ENCODE measurements at regions not wholly inside any gene's neighbourhood (a gene's known extent, or its start where the extent isn't known, plus 50 kb on each side); places are given as distances from the start of the nearest gene placed in this dataset.
"Not testable (repeated sequence)": the region's sequence is repeated elsewhere in the genome, so short reads cannot be mapped to it uniquely, and the experiment has no call there.

GRCh38 chr1:115158181-115158580 is 68.9 kb upstream of the TSPAN2 start:
- Histone ChIP-seq H3K9me3 (ENCODE audit: control insufficient read depth, insufficient read depth, low read length) (no peaks in the 10 kb centered on the region), H3K36me3 (ENCODE audit: insufficient read depth, low read length) (no peaks in the 10 kb centered on the region), H3K9ac (ENCODE audit: low read depth, low read length) (no peak overlapping the region), H3K4me1 (ENCODE audit: insufficient read depth, low read length) (no peaks in the 10 kb centered on the region)

GRCh38 chr1:115156826-115157468 is 67.6 kb upstream of the TSPAN2 start:
- Histone ChIP-seq H3K4me1 (ENCODE audit: insufficient read depth, low read length) (no peaks in the 10 kb centered on the region), H3K36me3 (ENCODE audit: insufficient read depth, low read length) (no peaks in the 10 kb centered on the region), H3K9me3 (ENCODE audit: control insufficient read depth, insufficient read depth, low read length) (no peaks in the 10 kb centered on the region), H3K9ac (ENCODE audit: low read depth, low read length) (no peak overlapping the region)

- Histone ChIP-seq H3K4me1 (ENCODE audit: insufficient read depth, low read length) (no peaks in the 10 kb centered on the region), H3K36me3 (ENCODE audit: insufficient read depth, low read length) (no peaks in the 10 kb centered on the region), H3K9me3 (ENCODE audit: control insufficient read depth, insufficient read depth, low read length) (no peaks in the 10 kb centered on the region), H3K9ac (ENCODE audit: low read depth, low read length) (no peak overlapping the region)
Measured at GRCh38 chr1:115153966-115154557, 64.8 kb upstream of the TSPAN2 start.

- not testable (repeated sequence) for H3K9me3 ChIP-seq (ENCODE audit: control insufficient read depth, insufficient read depth, low read length); H3K36me3 ChIP-seq (ENCODE audit: insufficient read depth, low read length); H3K4me1 ChIP-seq (ENCODE audit: insufficient read depth, low read length)
- peak overlapping the region; percentile 62; the same call in 1 of the 2 replicates for H3K9ac ChIP-seq (ENCODE audit: low read depth, low read length)
Measured at GRCh38 chr1:115147928-115148327, 58.6 kb upstream of the TSPAN2 start.

- H3K9ac ChIP-seq (ENCODE audit: low read depth, low read length) = no peak overlapping the region
- no peaks in the 10 kb centered on the region for H3K36me3 ChIP-seq (ENCODE audit: insufficient read depth, low read length)
- H3K9me3 ChIP-seq (ENCODE audit: control insufficient read depth, insufficient read depth, low read length) = no peaks in the 10 kb centered on the region
- no peaks in the 10 kb centered on the region for H3K4me1 ChIP-seq (ENCODE audit: insufficient read depth, low read length)
Measured at GRCh38 chr1:115145226-115145625, 55.9 kb upstream of the TSPAN2 start.

- Histone ChIP-seq H3K4me1 (ENCODE audit: insufficient read depth, low read length) (no peaks in the 10 kb centered on the region), H3K9me3 (ENCODE audit: control insufficient read depth, insufficient read depth, low read length) (no peaks in the 10 kb centered on the region), H3K9ac (ENCODE audit: low read depth, low read length) (no peak overlapping the region), H3K36me3 (ENCODE audit: insufficient read depth, low read length) (no peaks in the 10 kb centered on the region)
Measured at GRCh38 chr1:115144176-115144575, 54.9 kb upstream of the TSPAN2 start.

- Histone ChIP-seq H3K4me1 (ENCODE audit: insufficient read depth, low read length) (no peaks in the 10 kb centered on the region), H3K9ac (ENCODE audit: low read depth, low read length) (no peak overlapping the region), H3K9me3 (ENCODE audit: control insufficient read depth, insufficient read depth, low read length) (no peaks in the 10 kb centered on the region), H3K36me3 (ENCODE audit: insufficient read depth, low read length) (no peaks in the 10 kb centered on the region)
Measured at GRCh38 chr1:115142616-115143015, 53.3 kb upstream of the TSPAN2 start.

- Histone ChIP-seq H3K4me1 (ENCODE audit: insufficient read depth, low read length) (no peaks in the 10 kb centered on the region), H3K9me3 (ENCODE audit: control insufficient read depth, insufficient read depth, low read length) (no peaks in the 10 kb centered on the region), H3K36me3 (ENCODE audit: insufficient read depth, low read length) (no peaks in the 10 kb centered on the region), H3K9ac (ENCODE audit: low read depth, low read length) (no peak overlapping the region)
Measured at GRCh38 chr1:115141145-115141454, 51.8 kb upstream of the TSPAN2 start.

- H3K9ac ChIP-seq (ENCODE audit: low read depth, low read length) = no peak overlapping the region
- H3K36me3 ChIP-seq (ENCODE audit: insufficient read depth, low read length) = no peaks in the 10 kb centered on the region
- H3K4me1 ChIP-seq (ENCODE audit: insufficient read depth, low read length) = no peaks in the 10 kb centered on the region
- H3K9me3 ChIP-seq (ENCODE audit: control insufficient read depth, insufficient read depth, low read length) = no peaks in the 10 kb centered on the region
Measured at GRCh38 chr1:115140442-115141144, 51.3 kb upstream of the TSPAN2 start.

GRCh38 chr1:115139381-115139780 is 50.1 kb upstream of the TSPAN2 start:
- H3K9me3 ChIP-seq (ENCODE audit: control insufficient read depth, insufficient read depth, low read length) = no peaks in the 10 kb centered on the region
- no peaks in the 10 kb centered on the region for H3K36me3 ChIP-seq (ENCODE audit: insufficient read depth, low read length)
- no peak overlapping the region for H3K9ac ChIP-seq (ENCODE audit: low read depth, low read length)
- H3K4me1 ChIP-seq (ENCODE audit: insufficient read depth, low read length) = peaks cover 4% of the 10 kb centered on the region; the same call in 1 of the 2 replicates

Measured in ES-I3 (cell line).